Activated CD8-positive, alpha-beta T cell treated with anti-CD3 and anti-CD28 coated beads for 36 hours (primary cell): ENCODE measurements at regions not wholly inside any gene's neighbourhood (a gene's known extent, or its start where the extent isn't known, plus 50 kb on each side); places are given as distances from the start of the nearest gene placed in this dataset.

Experiments
- ATAC-seq: fragments of 200-7000 bp; cut with Tn5 transposase; one replicate; pipeline ENCODE4 v1.10.0; 2021; ENCODE audit warnings: mild to moderate bottlenecking, moderate library complexity
- CTCF ChIA-PET: fragments of 350-600 bp; sonication (Branson Sonifier 250); formaldehyde crosslinking; loops from one replicate; lab custom pipeline; 2021; ENCODE audit warnings: antibody characterized with exemption; lab: Charles Lee
- POLR2A ChIA-PET: fragments of 350-600 bp; sonication (Branson Sonifier 250); formaldehyde crosslinking; loops from one replicate; lab custom pipeline; 2021; ENCODE audit warnings: antibody characterized with exemption; lab: Charles Lee
- DNase-seq: peaks from one replicate; pipeline ENCODE4 v3.0.0-alpha.2; 2020
- H3K27ac Mint-ChIP-seq: one replicate; pipeline ENCODE4 v1.8.0; 2021; ENCODE audit warnings: mild to moderate bottlenecking, mixed read lengths
- H3K27me3 Mint-ChIP-seq: one replicate; pipeline ENCODE4 v1.8.0; 2021; ENCODE audit warnings: mixed read lengths
- H3K36me3 Mint-ChIP-seq: one replicate; pipeline ENCODE4 v1.8.0; 2021; ENCODE audit warnings: low read depth, mixed read lengths
- H3K4me1 Mint-ChIP-seq: one replicate; pipeline ENCODE4 v1.8.0; 2021; ENCODE audit warnings: low read depth, mixed read lengths
- H3K4me3 Mint-ChIP-seq: one replicate; pipeline ENCODE4 v1.8.0; 2021; ENCODE audit warnings: mild to moderate bottlenecking, moderate library complexity, mixed read lengths
- H3K9me3 Mint-ChIP-seq: one replicate; pipeline ENCODE4 v1.8.0; 2021; ENCODE audit warnings: mixed read lengths
- CTCF ChIP-seq: fragments of 200-600 bp; IDR thresholded peaks from one replicate; pipeline ENCODE4 v1.8.0; 2022; ENCODE audit warnings: antibody characterized with exemption, mild to moderate bottlenecking
- intact Hi-C: fragments of 100-400 bp; cut with micrococcal nuclease; formaldehyde crosslinking; loops from one replicate; pipeline ENCODE4 v1.10.0; 2022

- H3K4me1 Mint-ChIP-seq = no peaks in the 10 kb centered on the region
- CTCF ChIA-PET = no interaction called here
- DNase-seq = no peak
- intact Hi-C loops = no loop called here
- no peak for ATAC-seq
- POLR2A ChIA-PET = no interaction called here
- H3K9me3 Mint-ChIP-seq = no peaks in the 10 kb centered on the region
- H3K4me3 Mint-ChIP-seq = no peak overlapping the region
- no peaks in the 10 kb centered on the region for H3K36me3 Mint-ChIP-seq
- no peak overlapping the region for H3K27ac Mint-ChIP-seq
- no peak for TF ChIP-seq CTCF
- peaks cover 1% of the 10 kb centered on the region for H3K27me3 Mint-ChIP-seq
Measured at GRCh38 chr14:38794677-38795076, 308.4 kb downstream of the SEC23A start.

DNA sequence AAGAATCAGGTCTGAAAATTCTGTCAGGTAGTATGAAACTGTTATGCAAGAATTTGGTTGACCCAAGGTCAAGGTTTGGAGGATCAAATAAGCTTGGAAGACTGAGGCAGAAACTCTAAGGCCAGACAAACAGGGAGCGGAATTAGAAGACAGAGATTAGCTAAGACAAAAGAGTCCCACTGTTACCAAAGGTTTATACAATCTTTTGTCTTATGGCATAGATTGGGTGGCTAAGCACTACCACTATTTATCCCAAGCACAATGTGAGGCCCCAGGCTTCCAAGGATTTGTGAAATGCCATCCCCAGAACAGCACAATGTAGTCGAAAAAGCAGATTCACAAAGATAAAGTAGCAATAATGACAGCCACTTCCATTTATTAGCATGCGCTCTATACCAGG, 311.2 kb downstream of the SEC23A start:
- DNase-seq (no peak), ATAC-seq (no peak)
- Mint-ChIP-seq H3K4me3 (no peak overlapping the region), H3K9me3 (no peaks in the 10 kb centered on the region), H3K27me3 (peaks cover 1% of the 10 kb centered on the region), H3K4me1 (no peaks in the 10 kb centered on the region), H3K27ac (no peak overlapping the region), H3K36me3 (no peaks in the 10 kb centered on the region)
- intact Hi-C loops = no loop called here
- ChIA-PET POLR2A (no interaction called here), CTCF (no interaction called here)
- no peak for TF ChIP-seq CTCF

DNA sequence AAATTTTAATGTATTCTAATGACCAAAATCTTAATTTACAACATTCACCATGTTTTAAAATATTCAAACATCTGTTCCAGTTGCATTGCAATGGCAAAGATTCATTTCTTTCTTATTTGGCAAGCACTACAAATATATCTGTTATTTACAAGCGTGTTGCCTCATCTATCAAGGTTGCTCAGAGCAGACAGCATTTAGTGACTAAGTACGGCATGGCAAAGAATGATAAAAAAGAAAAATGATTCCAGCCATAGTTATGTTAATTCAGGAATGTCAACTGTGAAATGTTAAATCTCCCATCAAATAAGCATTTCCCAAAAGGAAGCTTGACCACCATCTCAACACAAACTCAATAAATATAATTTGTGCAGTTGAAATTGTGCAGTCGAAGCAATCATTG, 312.1 kb downstream of the SEC23A start:
- H3K27ac Mint-ChIP-seq = no peak overlapping the region
- ChIA-PET POLR2A (no interaction called here), CTCF (no interaction called here)
- ATAC-seq (no peak), DNase-seq (no peak)
- H3K36me3 Mint-ChIP-seq = no peaks in the 10 kb centered on the region
- peaks cover 1% of the 10 kb centered on the region for H3K27me3 Mint-ChIP-seq
- no peak overlapping the region for H3K4me3 Mint-ChIP-seq
- no peaks in the 10 kb centered on the region for H3K4me1 Mint-ChIP-seq
- intact Hi-C loops = no loop called here
- no peaks in the 10 kb centered on the region for H3K9me3 Mint-ChIP-seq
- no peak for TF ChIP-seq CTCF

DNA sequence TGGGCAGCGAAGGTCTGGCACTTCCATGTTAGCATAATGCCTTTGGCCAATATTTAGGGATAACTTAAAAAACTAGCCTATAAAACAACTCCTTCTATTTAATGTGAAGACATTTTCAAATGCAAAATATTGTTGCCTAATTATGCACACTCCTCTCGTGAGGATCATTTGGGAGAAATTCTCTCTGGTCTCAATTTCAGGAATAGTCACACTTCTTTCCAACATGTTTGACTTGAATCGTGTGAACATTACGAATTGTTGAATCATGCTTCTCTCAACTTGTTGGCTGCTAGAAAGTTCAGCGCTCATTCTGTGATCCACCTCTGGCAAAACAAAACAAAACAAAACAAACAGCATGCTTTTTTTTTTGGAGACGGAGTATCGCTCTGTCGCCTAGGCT, 313.2 kb downstream of the SEC23A start:
- Mint-ChIP-seq H3K4me3 (no peak overlapping the region), H3K36me3 (no peaks in the 10 kb centered on the region), H3K27ac (no peak overlapping the region), H3K9me3 (no peaks in the 10 kb centered on the region), H3K27me3 (peaks cover 1% of the 10 kb centered on the region), H3K4me1 (no peaks in the 10 kb centered on the region)
- no peak for TF ChIP-seq CTCF
- ChIA-PET POLR2A (no interaction called here), CTCF (no interaction called here)
- intact Hi-C loops = no loop called here
- no peak for ATAC-seq
- DNase-seq = no peak

DNA sequence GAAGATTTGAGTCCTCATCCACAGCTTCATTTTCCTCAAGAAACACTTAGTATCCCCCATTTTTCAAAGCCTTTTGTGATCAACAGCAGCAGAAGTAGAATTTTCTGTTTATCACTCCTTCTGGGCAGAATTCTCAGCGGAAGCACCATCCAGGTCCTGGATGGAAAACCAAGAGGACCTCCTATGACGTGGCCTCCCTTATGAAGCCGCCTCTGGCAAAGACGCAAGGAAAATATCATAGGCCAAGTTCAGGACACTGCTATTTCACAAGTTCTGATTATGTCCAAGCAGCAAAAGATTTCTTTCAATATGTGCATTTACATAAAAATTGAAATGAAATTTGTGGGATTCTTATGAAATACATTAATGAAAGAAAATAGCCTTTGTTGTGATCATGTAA, 315.0 kb downstream of the SEC23A start:
- Mint-ChIP-seq H3K27me3 (peaks cover 1% of the 10 kb centered on the region), H3K4me1 (no peaks in the 10 kb centered on the region), H3K4me3 (no peak overlapping the region), H3K9me3 (no peaks in the 10 kb centered on the region), H3K27ac (no peak overlapping the region), H3K36me3 (no peaks in the 10 kb centered on the region)
- POLR2A ChIA-PET = no interaction called here
- CTCF ChIA-PET = no interaction called here
- intact Hi-C loops = no loop called here
- DNase-seq (no peak), ATAC-seq (no peak)
- no peak for TF ChIP-seq CTCF
